Esophagus squamous epithelium (tissue), 4 donors: ENCODE measurements at regions not wholly inside any gene's neighbourhood (a gene's known extent, or its start where the extent isn't known, plus 50 kb on each side); places are given as distances from the start of the nearest gene placed in this dataset.

ENCODE experiments used
- CTCF ChIP-seq, 6 experiments: fragments of 450-650 bp in 4 of 6; fragments of 200-600 bp in 2 of 6; sonication (generic) in 2 of 6; IDR thresholded peaks; one replicate each; pipeline ENCODE4 v1.5.1; 2016 to 2019; ENCODE audit warnings: antibody characterized with exemption in 6 of 6, mild to moderate bottlenecking in 4 of 6, moderate library complexity in 4 of 6
- POLR2A ChIP-seq, 4 donors: fragments of 450-650 bp; IDR thresholded peaks; one replicate each; pipeline ENCODE4 v1.6.1; 2017; ENCODE audit warnings: antibody characterized with exemption in 4 of 4, mild to moderate bottlenecking in 4 of 4, moderate library complexity in 3 of 4

GRCh38 chr3:107133891-107134290 lies 243.3 kb upstream of the CCDC54 start:
- TF ChIP-seq CTCF (IDR thresholded peaks at IDR 0.05) (no peak), POLR2A (IDR thresholded peaks at IDR 0.05) (no peak)
